ENCODE measurements at regions not wholly inside any gene's neighbourhood (a gene's known extent, or its start where the extent isn't known, plus 50 kb on each side); places are given as distances from the start of the nearest gene placed in this dataset.

GRCh38 chr5:25567881-25568280, 923.1 kb upstream of the CDH10 start:
- Histone ChIP-seq H3K9me3 (ENCODE audit: control insufficient read depth in 1 of 2, insufficient read depth in 1 of 2, low read length in 2 of 2) (no peaks in the 10 kb centered on the region), H3K4me1 (ENCODE audit: insufficient read depth, low read length) (no peaks in the 10 kb centered on the region), H3K36me3 (ENCODE audit: insufficient read depth, low read length) (no peaks in the 10 kb centered on the region), H3K27me3 (ENCODE audit: control insufficient read depth in 1 of 2, insufficient read depth in 2 of 2, low read length in 2 of 2) (no peaks in the 10 kb centered on the region), H3K27ac (ENCODE audit: low read depth in 1 of 2, low read length in 2 of 2) (no peak overlapping the region), H3K4me3 (ENCODE audit: low read length) (no peak overlapping the region)
- Mint-ChIP-seq H3K4me1 (ENCODE audit: low read depth) (no peaks in the 10 kb centered on the region), H3K27me3 (no peaks in the 10 kb centered on the region), H3K4me3 (no peak overlapping the region), H3K36me3 (ENCODE audit: low read depth) (no peaks in the 10 kb centered on the region), H3K9me3 (peaks cover 11% of the 10 kb centered on the region), H3K27ac (no peak overlapping the region)
- DNase-seq (no peak), ATAC-seq (ENCODE audit: poor library complexity) (no peak)
- no peak for TF ChIP-seq CTCF (IDR thresholded peaks at IDR 0.05)
- intact Hi-C loops (cut with DNase I, micrococcal nuclease), result no loop called here
- ChIA-PET CTCF (no interaction called here), POLR2A (no interaction called here)

GRCh38 chr5:25562656-25563055, 917.9 kb upstream of the CDH10 start:
- Mint-ChIP-seq H3K9me3 (peaks cover 3% of the 10 kb centered on the region), H3K4me3 (no peak overlapping the region), H3K4me1 (ENCODE audit: low read depth) (no peaks in the 10 kb centered on the region), H3K27me3 (no peaks in the 10 kb centered on the region), H3K27ac (no peak overlapping the region), H3K36me3 (ENCODE audit: low read depth) (no peaks in the 10 kb centered on the region)
- ChIA-PET POLR2A (no interaction called here), CTCF (no interaction called here)
- ATAC-seq (ENCODE audit: poor library complexity), result no peak
- no peak for TF ChIP-seq CTCF (IDR thresholded peaks at IDR 0.05)
- intact Hi-C loops (cut with DNase I, micrococcal nuclease), result no loop called here
- no peak overlapping the region for H3K4me3 ChIP-seq (ENCODE audit: low read length)
- no peaks in the 10 kb centered on the region for H3K4me1 ChIP-seq (ENCODE audit: insufficient read depth, low read length)
- H3K27ac ChIP-seq (ENCODE audit: low read depth in 1 of 2, low read length in 2 of 2), result no peak overlapping the region
- no peaks in the 10 kb centered on the region for H3K36me3 ChIP-seq (ENCODE audit: insufficient read depth, low read length)
- H3K27me3 ChIP-seq (ENCODE audit: control insufficient read depth in 1 of 2, insufficient read depth in 2 of 2, low read length in 2 of 2), result no peaks in the 10 kb centered on the region
- no peak for DNase-seq
- no peaks in the 10 kb centered on the region for H3K9me3 ChIP-seq (ENCODE audit: control insufficient read depth in 1 of 2, insufficient read depth in 1 of 2, low read length in 2 of 2)

DNA sequence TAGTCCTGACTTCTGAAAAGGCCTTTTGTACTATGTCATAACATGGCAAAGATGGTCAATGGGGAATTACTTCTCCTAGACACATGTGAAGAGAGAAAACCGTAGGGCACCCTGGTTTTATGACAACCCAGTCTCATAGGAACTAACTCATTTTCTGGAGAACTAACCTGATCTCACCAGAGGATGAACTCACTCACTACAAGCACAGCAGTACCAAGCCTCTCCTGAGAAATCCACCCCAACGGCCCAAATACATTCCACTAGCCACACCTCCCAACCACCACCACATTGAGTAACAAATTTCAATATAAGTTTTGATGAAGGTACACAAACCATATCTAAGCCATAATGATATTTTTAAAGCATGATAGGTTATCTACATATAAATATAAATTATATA, 909.3 kb upstream of the CDH10 start:
- H3K4me1 Mint-ChIP-seq (ENCODE audit: low read depth), result no peaks in the 10 kb centered on the region
- ChIA-PET CTCF (no interaction called here), POLR2A (no interaction called here)
- no peak overlapping the region for H3K4me3 Mint-ChIP-seq
- no peaks in the 10 kb centered on the region for H3K9me3 Mint-ChIP-seq
- Histone ChIP-seq H3K9me3 (ENCODE audit: control insufficient read depth in 1 of 2, insufficient read depth in 1 of 2, low read length in 2 of 2) (peaks cover 0 to 3% of the 10 kb centered on the region in 2 experiments), H3K27ac (ENCODE audit: low read depth in 1 of 2, low read length in 2 of 2) (no peak overlapping the region), H3K4me1 (ENCODE audit: insufficient read depth, low read length) (no peaks in the 10 kb centered on the region), H3K36me3 (ENCODE audit: insufficient read depth, low read length) (no peaks in the 10 kb centered on the region), H3K27me3 (ENCODE audit: control insufficient read depth in 1 of 2, insufficient read depth in 2 of 2, low read length in 2 of 2) (no peaks in the 10 kb centered on the region), H3K4me3 (ENCODE audit: low read length) (no peak overlapping the region)
- DNase-seq, result no peak
- H3K27me3 Mint-ChIP-seq, result no peaks in the 10 kb centered on the region
- H3K36me3 Mint-ChIP-seq (ENCODE audit: low read depth), result no peaks in the 10 kb centered on the region
- no peak for ATAC-seq (ENCODE audit: poor library complexity)
- TF ChIP-seq CTCF (IDR thresholded peaks at IDR 0.05), result no peak
- intact Hi-C loops (cut with DNase I, micrococcal nuclease), result no loop called here
- H3K27ac Mint-ChIP-seq, result no peak overlapping the region

All from CD4-positive, alpha-beta T cell (primary cell).